Tongue (tissue), 1 donor: ENCODE measurements at regions not wholly inside any gene's neighbourhood (a gene's known extent, or its start where the extent isn't known, plus 50 kb on each side); places are given as distances from the start of the nearest gene placed in this dataset.
A peak's percentile ranks its signal among the peaks of the same experiment; 100 is the strongest.

ENCODE experiments used
- DNase-seq: peaks from one replicate; pipeline ENCODE4 v3.0.0-alpha.2; 2015

DNA sequence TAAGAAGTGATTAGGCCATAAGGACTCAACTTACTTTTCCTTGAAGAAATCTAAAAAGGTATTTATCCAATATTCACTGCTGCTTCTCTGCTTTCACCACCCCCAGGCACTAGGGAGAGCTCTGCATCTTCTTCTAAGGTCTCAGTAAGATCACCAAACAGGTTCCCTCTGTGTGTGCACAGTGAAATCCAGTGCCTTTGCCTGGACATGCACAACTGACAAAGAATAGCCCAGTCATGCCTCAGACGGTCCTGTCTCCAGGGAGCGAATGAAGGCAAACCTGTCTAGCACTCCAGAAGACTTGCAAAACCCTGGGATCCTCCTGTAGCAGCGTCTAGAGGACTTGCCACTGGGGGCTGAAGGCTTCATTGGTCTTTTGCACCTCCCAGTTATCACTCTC is 344.5 kb upstream of the LRATD1 start:
- DNase-seq: peak; percentile 70

DNA sequence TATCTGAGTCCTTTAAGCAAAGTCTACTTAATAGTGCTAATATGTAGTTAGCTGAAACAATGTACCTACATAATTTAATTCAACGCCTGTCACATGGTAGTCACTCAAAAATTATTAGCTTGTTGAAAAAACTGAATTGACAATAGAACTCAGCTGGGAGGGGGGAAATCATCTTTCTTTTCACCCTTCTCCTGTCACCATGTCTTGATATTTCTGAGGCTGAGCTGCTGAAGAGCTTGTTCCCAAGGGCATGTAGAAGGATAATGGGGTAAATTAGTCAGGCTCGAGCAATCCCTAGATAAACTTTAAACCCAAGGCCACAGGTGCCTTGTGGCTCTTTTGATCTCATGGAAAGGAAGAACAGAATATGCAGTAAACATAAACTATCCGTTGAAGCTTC is 339.6 kb upstream of the LRATD1 start:
- DNase-seq: no peak

DNA sequence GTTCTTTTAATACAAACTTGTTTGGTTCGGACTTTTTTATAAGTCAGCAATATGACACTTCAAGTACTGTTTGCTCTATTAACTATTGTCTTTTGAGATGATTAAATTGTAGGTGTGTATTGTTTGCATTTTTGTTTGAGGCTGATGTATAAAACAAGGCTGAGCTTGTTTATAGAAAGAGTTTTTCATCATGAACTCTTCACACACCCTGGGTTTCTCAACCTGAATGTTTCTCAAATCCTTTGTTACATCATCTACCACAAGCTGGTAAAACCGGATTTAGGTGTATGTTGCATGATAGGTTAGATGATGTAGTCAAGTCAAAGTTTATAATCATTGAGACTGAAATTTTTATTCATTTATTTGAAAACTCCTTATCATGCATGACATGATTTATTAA is 335.2 kb upstream of the LRATD1 start:
- peak; percentile 50 for DNase-seq

DNA sequence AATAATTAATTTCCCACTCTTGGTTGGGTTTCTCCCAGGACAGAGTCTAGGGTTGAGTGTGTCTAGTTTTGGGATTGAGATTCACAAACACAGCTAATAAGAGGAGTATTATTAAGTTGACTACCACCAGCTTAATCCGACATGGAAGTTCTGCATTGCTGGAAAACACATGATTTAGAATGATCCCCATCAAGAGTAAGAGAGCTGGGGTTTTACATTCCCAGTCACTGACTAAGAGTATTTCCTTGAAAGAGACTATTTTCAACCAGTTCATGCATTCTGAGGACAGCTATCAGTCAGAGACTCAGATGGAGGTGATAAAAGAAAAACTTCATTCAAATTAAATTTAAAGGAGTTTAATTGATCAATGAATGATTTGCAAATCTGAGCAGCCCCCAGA is 334.6 kb upstream of the LRATD1 start:
- DNase-seq: no peak

DNA sequence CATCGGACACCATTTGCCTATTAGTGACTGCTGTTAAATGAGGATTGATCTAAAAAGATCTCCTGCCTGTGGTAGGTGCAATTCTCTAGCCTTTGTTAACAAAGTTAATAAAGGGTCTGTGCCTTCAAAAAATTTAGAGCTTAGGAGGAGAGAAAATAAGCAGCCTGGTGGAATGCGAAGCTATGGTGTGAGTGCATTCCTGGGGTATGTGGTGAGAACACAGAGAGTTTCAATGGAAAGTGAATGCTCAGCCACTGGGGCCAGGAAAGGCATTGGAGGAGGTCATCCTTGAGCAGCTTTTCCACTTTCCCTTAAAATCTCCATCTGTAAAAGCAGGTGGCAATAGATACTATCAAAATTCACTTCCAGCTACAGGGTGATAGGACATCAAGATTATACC is 331.2 kb upstream of the LRATD1 start:
- DNase-seq: no peak

DNA sequence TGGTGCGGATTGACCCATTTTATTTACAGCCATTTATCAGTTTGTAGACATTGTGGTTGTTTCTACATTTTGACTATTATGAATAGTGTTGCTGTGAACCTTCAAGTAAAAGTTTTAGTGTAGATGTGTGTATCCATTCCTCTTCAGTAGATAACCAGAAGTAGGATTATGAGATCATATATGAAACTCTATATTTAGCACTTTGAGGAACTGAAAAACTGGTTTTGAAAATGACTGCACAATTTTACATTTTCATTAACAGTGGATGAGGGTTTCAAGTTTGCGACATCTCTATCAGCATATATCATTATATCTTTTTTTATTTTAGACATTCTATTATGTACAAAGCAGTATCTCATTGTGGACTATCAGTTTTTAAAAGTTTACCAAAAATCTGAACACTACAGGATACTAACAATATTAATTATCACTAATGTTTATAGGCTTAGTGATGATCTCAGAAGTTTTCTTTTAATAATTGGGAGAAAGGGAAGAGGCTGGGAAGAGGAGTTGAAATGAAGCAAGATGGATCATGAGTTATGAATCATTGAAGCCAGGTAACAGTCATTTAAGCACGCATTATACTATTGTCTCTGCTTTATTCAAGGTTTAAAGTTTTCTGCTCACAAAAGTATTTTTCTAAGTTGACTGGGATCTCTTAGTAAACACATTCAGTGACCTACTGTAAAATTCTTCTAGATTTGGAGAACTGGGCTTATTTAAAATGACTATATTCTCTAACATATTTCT is 329.0 kb upstream of the LRATD1 start:
- DNase-seq: no peak

DNA sequence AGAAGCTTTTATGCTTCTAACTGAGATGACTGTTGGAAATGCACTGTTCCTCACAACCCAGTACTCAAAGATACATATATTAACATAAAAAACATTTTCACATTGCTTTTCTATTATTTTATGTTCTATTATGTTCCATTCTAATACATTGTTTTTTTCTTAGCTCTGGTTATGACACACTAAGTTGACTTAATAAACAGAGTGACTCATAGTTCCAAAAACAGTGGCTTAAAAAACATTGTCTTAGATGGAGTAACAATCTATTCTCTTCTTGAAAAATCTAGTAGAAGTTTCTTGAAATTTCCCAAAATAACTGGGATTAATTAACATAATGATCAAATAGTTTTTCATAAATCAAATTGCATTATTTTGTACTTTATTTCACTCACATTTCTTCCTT is 328.2 kb upstream of the LRATD1 start:
- no peak for DNase-seq

DNA sequence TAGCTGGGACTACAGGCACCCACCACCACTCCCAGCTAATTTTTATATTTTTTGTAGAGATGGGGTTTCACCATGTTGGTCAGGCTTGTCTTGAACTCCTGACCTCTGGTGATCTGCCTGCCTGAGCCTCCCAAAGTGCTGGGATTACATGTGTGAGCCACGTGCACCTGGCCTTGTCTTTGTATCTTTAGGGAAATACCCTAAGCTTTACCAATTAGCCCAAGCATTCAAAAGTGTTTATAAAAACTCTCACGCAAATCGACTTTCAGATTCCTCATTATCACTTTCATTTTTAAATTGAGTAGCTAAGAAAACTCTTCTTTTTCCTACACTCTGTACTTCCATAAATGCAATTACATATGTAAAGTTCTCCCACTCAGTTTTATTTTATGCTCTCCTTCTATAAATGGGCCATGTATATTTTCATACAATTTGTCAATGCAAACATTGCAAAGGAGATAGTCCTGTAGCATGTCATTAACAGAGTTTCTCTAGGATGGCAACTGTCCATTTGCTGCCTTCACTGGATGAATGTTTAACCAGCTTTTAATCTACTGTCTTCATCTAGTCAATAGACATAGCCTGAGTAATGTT is 326.2 kb upstream of the LRATD1 start:
- DNase-seq: no peak

DNA sequence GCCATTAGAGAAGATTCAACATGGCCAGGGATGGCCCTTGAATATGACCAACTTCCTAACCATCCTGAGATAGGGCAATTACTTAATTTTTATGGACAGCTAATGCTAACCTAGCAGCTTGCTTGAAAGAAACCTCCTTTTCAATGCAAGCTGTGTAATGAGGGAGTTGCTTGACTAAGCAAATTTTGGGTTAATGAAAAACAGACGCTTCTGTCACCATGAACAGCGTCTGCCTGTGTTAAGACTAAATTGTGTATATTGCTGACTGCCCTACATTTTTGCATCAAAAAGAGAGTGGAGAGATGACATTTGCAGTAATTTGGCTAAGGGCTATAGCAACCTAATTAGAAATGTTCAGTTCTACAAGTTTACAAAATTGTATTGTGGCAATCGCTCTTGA is 319.2 kb upstream of the LRATD1 start:
- no peak for DNase-seq

DNA sequence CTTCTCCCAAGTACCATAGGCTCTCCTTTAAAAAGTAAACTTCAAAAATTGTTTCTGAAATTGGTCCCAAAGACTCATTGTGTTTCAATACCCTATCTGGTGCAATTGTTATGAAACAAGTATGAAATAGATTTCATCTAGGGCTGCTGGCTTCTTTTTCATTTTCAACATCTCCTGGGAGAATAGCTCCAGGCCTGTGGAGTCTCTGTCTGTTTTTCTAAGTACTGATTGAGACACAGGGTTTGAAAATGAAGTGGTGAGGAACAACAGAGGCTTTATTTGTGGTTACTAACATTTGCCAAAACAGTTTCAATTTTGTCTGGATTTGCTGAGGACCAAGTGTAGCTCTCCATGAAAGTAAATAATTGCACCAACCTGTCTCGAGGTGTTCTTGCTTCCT is 315.9 kb upstream of the LRATD1 start:
- DNase-seq: no peak

DNA sequence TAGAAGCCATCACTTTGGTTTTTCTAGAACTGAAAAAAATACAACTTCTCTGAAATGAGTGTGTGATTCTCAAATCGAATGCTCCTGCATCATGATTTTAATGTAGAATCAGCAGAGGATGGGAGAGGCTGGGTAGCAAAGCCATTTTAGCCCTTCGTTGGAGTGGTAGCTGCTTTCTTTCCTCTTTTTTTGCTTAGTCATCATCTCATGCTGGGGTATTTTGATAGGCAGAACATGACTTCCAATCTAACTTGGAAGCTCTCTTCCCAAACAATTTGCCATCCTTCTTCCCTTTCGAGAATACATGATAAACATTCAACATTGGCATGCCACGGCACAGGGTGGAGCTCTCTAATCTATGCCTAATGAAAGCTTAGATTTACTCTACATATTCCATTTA is 311.2 kb upstream of the LRATD1 start:
- no peak for DNase-seq

DNA sequence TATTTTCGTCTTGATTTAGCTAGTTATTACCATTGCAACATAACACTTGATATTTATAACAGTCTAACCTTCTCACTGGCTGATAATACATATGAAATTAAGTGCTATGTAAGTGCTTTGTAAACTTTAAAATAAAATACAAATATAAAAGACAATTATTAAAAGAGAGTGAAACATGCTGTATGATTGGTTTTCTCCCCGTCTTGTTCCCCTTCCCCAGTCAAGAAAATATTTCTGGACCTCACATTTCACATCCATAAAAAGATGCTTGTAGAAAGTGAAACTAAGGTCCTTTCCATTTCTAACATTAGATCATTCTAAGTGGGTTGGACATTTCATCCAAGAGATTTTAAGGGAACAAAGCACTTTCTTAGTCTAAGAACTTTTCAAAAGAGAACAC is 310.2 kb upstream of the LRATD1 start:
- no peak for DNase-seq

DNA sequence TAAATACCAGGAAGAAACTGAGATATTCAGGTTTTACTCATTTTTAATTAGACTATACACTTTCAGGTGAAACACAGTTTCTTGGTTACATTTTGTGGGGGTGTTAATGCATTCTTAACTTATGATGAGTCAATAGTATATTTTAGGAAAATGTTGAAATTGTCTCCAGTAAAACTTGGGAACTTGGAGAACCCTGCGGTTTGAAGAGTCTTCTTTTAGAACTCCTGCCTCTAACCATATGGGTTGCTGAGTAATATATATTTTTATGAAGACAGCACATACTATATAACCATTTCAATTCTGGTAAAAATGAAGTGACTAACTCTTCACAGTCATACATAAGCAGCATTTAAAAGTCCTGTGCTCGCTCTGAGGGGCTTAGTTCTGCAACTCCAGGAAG is 308.2 kb upstream of the LRATD1 start:
- DNase-seq: no peak

DNA sequence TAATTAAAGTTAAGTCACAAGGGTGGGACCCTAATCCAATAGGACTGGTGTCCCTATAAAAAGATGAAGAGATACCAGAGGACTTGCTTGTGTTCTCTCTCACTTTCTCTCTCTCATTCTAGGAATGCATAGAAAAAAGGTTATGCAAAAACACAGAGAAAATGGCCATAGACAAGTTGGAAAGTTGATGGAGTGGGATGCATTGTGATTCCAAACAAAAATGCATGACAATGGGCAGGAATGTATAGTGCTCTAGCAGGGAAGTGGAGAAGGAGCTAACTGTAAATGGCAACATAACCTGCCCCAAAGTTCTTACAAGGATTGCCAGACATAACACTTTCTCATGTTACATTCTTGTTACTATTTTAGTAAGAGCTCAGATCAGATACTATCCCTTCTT is 301.6 kb upstream of the LRATD1 start:
- no peak for DNase-seq

DNA sequence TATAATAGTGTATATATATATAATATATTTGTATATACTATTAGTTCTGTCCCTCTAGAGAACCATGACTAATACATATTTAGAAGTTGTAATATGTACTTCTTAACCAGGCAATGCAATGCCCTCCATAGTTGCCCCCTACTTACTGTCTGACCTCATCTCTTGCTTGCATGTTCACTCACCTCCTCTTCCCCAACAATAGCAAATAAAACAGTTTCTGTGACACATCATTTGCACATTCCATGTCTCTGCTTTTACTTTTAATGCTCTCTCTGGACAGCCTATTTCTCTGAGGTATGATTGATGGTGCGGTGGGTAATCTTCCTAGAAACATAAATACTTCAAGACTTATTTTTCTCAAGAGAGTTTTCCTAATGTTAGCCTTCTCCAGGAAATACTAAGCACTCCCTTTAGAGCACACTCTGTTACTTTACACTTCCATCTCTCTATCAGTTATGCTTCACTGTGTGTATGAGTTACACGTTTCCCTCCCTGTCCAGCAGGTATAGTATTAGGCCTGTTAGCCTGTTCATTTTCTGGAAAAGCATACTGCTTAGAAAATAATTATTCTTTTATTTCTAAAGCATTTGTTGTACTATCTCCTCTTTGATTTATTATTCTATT is 295.6 kb upstream of the LRATD1 start:
- DNase-seq: no peak

DNA sequence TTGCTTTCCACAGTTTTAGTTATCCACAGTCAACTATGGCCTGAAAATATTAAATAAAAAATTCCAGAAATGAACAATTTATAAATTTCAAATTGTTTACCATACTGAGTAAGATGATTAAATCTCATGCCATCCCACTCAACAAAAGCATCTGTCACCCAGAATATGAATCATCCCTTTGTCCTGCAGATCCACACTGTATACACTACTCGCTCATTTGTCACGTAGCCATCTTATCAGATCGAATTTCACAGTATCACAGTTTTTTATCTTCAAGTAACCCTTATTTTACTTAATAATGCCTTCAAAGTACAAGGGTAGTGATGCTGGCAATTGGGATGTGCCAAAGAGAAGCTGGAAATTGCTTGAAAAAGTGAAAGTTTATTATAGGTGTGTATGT is 291.8 kb upstream of the LRATD1 start:
- no peak for DNase-seq

DNA sequence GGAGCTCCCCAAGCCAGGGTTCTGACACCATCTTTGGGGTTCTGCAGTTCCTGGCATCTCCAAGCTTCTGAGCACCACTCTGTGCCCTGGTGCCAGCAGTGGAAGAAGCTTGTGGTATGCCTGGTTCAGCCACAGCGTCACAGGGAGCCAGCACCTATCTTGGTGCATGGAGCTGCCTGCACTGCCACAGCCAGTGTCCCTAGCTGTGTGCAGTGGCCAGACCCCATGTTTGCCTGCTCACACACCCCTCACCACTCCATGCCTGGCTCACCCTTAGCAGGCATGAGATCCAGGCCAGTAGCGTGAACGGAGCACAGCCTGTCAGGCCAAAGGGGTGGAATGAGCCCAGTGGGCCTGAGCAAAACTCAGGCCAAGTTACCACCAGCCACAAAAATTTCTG is 290.2 kb upstream of the LRATD1 start:
- DNase-seq: no peak

DNA sequence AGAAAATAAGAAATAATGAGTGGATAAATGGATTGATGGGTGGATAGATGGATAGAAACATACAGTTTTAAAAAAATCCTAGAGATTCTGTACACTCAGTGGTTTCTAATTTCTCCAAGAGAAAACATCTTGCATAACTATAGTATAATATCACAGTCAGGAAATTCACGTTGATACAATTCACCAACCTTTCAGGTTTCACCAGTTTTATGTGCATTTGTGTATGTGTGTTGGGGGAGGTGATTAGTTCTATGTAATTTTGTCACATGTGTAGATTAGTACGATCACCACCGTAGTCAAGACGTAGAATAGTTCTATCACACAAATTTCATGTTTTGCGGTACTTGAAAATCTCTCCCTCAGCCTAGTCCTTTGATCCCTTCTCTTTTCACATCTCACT is 288.2 kb upstream of the LRATD1 start:
- DNase-seq: peak; percentile 8

DNA sequence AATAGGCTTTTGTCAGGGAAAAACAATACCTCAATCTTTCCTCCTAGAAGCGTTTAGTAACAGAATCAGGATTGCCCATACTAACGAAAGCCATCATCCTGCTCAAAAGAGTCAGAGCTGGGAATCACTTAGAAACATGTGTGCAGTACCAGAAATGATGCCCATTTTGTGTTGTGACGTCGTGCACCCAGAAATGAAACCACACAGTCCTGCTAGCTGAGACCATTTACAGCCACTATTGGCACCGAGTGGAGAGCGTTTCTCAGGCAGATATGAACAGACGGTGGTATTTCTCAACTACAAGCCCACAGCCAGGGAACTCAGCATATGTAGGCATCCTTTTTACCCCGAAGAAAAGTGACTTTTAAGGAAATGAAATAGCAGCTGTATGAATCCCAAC is 284.3 kb upstream of the LRATD1 start:
- DNase-seq: no peak

DNA sequence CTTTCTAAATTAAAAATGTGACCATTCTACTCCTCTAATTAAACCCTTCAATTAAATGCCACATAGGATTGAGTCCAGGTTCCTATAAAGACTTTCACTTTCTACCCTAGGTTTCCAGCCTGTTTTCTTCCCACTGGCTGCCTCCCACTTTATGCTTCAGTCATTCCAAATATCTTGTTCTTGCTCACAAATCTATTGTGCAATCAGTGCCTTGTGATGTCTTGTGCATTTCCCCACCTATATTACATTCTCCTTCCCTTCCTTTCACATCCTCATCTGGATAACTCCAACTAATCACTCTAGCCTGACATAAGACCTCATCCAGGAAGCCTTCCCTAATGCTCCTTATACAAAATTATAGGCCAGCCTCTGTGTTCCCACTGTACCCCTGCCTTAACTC is 281.7 kb upstream of the LRATD1 start:
- no peak for DNase-seq

DNA sequence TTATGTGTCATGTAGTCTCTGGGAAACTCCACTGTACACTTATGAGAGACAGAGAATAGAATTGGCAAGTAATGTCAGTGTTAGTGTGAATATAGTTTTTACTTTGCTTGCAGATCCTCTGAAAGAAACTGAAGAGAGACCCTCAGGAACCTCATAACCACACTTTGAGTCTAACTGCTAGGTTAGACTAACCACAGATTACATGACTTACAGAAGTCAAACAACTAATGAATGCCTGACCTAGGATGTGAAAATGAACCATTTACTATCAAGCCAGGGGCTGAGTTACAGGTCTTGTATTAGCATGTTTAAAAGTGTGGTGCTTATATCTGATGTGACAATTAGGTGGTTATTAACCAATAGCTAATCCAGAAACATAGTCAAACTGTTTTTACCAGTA is 280.4 kb upstream of the LRATD1 start:
- DNase-seq: no peak

DNA sequence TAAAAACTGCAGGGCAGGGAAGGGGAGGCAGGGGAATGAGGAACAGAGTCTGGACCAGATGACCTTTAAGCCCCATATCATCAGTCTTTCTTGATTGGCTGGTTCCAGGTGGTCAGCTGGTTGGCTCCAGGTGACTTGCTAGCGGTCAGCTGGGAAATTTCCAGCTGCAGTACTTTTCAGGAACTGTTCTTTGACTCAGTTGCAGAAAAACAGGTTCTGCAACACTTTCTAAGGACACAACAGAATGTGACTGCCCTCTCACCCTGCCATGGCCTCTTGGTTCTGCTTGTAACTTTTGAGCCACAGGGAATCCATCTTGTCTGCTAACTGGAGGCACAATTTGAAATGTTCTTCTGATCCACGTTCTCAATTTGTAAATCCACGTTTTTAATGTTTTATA is 278.3 kb upstream of the LRATD1 start:
- DNase-seq: no peak

DNA sequence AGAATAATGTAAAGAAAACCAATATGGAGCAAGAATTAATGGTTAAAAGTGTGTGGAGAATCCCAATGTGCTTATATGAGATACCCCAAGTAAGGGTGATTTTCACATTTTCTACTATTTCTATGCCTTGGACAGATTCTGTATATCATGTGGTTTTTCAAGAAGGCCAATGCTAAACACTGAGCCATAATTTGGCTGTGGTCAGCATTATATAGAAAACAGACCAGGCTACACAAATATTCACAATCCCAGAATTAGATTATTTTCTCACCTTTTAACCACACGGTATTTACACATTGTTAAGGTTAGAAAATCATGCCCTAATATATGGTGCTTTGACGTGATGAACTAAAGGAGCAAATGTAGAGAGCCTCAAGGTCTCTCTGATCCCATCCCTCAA is 277.4 kb upstream of the LRATD1 start:
- DNase-seq: no peak

DNA sequence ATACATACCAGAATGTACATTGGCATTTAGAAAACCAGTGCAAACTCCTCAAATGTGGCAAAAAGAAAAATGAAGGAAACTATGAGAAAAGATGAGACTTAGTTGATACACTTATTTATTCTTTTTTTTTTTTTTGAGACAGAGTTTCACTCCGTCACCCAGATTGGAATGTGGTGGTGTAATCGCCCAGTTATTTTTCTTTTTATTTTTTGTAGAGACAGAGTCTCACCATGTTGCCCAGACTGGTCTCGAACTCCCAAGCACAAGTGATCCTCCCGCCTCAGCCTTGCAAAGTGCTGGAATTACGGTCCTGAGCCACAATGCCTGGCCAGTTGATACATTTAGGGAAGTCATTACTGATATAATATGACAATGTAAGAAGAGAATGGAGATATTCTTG is 274.2 kb upstream of the LRATD1 start:
- no peak for DNase-seq
